Glomerular visceral epithelial cell (primary cell): ENCODE measurements at regions not wholly inside any gene's neighbourhood (a gene's known extent, or its start where the extent isn't known, plus 50 kb on each side); places are given as distances from the start of the nearest gene placed in this dataset.

Source experiments
- DNase-seq: peaks from one replicate; pipeline ENCODE4 v3.0.0-alpha.2; 2016; ENCODE audit errors: extremely low spot score

GRCh38 chr11:109554951-109555350, 133.0 kb downstream of the C11orf87 start:
- no peak for DNase-seq

DNA sequence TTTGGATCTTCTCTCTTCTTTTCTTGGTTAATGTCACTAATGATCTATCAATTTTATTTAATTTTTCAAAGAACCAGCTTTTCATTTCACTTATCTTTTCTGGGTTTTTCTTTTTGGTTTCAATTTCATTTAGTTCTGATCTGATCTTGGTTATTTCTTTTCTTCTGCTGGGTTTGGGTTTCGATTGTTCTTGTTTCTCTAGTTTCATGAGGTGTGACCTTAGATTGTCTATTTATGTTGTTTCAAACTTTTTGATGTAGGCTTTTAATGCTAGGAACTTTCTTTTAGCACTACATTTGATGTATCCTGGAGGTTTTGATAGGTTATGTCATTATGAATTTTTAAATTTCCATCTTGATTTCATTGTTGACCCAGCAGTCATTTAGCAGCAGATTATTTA, 142.3 kb downstream of the C11orf87 start:
- no peak for DNase-seq

GRCh38 chr11:109582470-109582869, 160.5 kb downstream of the C11orf87 start:
- DNase-seq: no peak

DNA sequence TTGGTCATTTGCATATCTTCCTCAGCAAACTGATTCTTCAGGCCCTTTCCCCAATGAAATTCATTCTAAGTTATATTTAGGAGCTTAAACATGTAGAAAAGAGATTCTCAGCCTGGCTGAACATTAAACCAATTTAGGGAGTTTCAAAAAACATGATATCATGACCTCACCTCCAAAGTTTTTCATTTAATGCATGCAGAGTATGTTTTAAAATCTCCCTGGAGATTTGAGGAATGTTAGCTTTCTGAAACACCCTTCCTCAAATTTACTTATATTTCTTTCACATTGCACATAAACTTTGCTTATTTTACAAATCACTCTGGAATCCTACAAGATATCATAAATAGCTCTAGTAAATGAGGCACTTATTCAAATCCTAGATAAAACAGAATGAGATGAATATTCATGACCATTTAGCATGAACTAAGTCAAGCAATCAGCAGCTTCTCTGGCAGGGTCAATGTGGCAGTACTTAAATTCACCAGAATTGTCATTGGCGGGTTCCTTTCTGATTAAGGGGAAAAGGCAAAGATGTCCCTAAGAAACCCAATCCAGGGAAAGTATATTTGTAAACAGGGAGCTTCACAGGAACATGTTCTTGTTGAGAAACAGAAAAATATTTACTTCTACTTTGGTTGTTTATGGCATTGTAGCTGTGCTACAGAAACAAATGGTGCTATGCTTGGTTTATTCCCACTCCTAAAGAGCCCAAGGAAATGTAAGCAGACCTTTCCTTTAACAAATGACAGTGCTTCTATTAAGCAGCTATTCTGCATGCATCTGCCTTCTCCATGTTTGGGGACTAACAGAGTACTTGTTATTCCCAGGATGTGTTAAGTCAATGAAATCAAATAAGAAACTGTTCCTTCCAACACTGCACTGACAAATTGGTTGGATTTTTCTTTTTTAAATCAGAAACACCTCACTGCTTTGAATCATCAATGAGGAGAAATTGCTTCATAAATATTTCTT, 162.3 kb downstream of the C11orf87 start:
- no peak for DNase-seq

- DNase-seq: no peak
Observed at GRCh38 chr11:109586789-109587188, 164.8 kb downstream of the C11orf87 start.

DNA sequence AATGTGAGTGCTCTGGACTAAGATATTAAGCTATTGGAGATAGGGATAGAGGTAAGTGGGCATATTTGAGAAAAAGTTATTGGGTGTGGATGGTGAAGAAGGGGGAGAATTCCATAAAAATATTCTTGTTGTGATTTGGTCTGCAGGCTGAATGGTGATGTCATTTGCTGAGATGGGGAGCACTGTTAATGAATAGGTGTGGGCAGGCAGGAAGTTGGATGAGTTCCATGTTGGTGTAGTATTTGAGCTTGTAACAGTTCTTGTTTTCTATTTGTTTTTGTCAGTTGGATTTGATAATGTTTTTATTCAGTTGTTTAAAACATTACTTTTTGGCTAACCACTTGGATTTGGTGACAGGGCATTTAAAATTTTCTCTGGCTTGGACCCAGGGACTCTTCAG, 168.8 kb downstream of the C11orf87 start:
- peak; percentile 13 for DNase-seq

GRCh38 chr11:109597336-109597735, 175.3 kb downstream of the C11orf87 start:
- no peak for DNase-seq

- no peak for DNase-seq
Observed at GRCh38 chr11:109604481-109605400, 182.8 kb downstream of the C11orf87 start.

DNA sequence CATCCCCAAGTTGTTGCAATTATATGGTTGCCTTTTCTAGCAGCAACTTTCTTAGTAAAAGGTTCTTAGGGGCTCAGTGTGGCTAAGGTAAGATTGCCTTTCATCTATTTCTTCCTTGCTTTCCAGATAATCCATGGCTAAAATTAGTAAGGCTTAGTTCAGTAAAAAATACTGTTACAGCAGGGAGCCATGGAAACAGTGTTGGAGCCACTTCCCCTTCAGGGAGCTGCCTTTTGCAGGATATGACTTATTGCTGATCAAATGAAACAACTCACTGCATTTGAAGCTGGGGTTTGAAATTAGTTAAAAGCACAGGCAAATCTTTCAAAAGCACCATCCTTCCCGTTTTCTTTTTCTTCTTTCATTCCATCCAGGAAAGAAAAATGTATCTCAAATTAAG, 184.3 kb downstream of the C11orf87 start:
- no peak for DNase-seq

DNA sequence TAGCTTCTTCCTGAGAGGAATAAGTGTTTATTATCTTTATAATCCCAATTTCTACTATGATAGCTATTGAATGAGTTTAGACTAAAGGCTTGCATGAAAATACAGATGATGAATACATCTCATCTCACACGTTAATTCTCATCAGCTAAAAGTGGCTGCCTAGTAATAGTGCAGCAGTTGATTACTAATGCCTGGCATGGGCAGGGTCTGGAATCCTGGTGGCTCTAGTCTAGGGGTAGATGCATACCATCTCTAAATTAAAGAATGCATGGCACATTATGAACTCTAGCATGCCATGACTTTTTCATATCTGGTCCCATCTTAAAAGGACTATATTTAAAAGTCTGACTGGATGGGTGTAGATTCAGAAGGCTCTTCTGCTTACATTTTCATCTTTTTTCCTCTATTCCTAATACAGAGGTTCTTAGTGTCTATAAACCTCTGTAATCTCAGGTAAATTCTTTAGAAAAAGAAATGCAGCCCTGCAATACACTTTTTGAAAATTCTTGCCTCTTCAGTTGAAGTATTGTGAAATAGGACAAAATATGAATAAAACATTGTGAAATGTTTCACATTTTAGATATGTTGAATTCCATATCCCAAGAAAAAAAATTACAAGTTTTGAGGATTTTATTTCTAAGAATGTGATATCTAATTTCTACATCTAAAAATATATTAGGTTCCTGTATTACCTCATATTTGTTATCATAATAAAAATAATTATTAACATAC, 187.6 kb downstream of the C11orf87 start:
- DNase-seq: no peak

DNA sequence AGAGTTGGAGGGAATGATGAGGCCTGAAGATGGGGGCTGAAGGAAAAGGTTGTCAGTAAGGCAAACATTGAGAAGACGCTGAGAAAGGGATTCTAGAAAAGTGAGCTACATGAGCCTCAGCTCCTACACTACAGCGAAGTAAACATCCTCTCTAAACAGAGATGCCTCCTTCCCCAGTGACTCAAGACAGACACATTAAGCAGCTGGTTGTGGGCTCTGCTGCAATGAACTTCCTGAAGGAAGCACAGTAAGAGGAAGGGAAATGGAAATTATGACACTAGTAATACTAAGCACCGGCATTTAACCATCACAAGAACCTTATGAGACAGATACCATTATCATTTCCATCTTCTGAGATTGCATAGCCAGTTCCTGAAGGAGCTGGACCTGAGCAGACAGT, 190.5 kb downstream of the C11orf87 start:
- DNase-seq: no peak

DNA sequence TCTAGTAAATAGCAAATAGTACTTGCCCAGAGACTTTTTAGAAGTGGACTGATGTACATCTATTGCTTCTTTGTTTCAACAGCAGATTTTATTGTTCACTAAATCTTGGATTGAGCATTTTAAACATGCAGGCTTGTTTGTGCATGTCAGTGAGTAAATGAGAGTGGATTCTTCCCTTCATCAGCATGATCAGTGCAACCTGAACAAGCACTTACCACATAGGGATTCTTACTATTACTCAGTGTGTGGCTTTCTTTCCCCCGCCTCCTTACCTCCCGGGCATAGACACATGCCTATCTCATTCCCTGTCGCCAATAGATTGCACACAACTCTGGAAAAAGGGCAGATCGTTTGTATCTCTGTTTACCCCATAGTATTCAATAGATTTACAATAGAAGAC, 197.5 kb downstream of the C11orf87 start:
- DNase-seq: no peak

GRCh38 chr11:109629734-109630133, 207.7 kb downstream of the C11orf87 start:
- DNase-seq: no peak

- DNase-seq: peak; percentile 27
Observed at GRCh38 chr11:109641549-109641948, 219.6 kb downstream of the C11orf87 start.

DNA sequence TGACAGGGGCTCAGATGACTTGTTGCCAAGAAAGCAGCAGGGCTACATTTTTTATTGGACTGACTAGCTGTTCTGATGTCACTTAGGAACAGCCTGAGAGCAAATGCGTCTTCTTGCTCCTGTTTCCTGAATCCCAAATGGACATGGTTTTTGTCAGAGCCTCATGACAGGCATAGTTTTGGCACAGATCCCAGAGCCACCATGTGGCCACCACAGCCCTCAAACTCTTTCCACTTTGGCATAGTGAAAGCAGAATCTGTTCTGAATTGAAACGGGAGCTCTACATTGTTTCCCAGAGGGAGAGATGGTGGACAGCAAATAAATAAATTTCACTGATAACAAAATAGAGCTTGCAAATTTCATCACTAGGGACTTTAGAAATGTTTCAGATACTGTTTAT, 222.2 kb downstream of the C11orf87 start:
- no peak for DNase-seq

DNA sequence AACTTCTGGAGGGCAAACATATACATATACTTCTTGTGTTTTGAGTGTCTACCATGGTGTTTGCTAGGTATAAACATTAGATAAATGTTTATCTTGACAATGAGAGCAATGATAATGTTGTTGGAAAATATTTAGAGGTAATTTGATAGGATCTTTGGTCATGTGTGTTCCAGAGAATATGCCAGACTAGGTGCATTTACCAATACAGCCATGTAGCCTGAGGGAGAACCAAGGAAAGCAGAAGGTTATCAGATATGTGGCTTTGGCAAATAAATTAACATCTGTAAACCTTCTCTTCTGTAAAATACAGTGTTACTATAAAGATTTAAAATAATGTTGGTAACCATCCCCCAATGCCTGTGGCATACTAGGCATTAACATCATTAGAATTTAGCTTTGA, 226.8 kb downstream of the C11orf87 start:
- DNase-seq: no peak

DNA sequence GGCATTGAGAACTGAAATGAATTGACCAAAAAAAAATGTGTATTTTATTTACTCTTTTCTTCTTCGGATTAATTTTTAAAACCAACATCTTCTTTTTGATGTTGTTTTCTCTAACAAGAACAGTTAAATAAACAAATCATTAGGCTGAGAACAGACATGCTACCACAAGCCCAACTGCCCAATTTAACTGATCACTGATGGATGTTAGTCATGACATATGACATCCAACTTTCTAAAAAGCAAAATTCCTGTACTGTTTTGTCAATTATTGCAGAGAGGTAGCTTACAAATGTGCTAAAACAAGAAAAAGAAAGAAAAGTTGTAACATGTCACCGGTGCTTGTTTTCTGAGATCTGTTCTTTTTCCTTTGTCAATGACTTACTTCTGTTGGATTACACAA, 232.1 kb downstream of the C11orf87 start:
- DNase-seq: no peak

DNA sequence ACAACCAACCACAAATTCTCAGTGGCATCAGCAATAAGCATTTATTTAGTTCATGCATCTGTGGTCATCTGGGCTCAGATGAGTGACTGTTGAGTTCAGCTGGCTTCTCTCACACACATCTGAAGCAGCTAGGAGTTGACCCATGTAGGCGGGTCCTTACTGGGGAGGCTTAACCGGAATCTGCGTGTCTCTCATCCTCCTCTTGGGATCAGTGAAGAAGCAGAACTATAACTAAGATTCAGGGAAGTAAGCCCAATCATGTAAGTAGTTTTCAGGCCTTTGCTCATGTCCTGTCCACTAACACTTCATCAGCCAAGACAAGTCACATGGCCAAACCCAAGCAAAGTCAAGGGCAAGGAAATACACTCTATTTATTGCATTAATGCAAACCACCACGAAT, 236.2 kb downstream of the C11orf87 start:
- DNase-seq: no peak

GRCh38 chr11:109667719-109668118, 245.7 kb downstream of the C11orf87 start:
- no peak for DNase-seq

GRCh38 chr11:109668973-109669634, 247.1 kb downstream of the C11orf87 start:
- DNase-seq: no peak

DNA sequence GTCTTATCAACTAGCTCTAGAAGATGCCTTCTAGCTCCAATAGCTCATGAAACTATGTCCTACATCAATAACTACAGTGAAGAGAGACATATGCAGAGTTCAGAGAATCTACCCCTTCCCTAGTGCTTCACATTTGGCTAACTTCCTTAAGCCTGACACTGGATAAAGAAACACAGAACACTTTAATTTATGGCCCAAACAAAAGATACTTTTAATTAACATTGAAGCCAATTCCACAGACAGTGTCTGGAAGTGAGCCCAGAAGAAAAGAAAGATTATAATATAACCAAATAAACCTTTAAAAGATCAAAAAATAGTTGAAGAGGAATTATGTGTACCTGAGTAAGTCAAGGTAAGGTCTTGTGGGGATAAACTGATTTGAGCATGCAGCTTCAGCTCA, 255.2 kb downstream of the C11orf87 start:
- no peak for DNase-seq
